Stimulated activated CD4-positive, alpha-beta T cell treated with anti-CD3 and anti-CD28 coated beads, Interleukin-12 subunit alpha, Interleukin-12 subunit beta, amount 100 ng/mL, for 48 hours (primary cell): ENCODE measurements at regions not wholly inside any gene's neighbourhood (a gene's known extent, or its start where the extent isn't known, plus 50 kb on each side); places are given as distances from the start of the nearest gene placed in this dataset.
"Not testable (repeated sequence)": the region's sequence is repeated elsewhere in the genome, so short reads cannot be mapped to it uniquely, and the experiment has no call there.

Experiments
- DNase-seq, 3 donors: peaks; one replicate each; pipeline ENCODE4 v3.0.0-alpha.2; 2020; ENCODE audit warnings: low read depth in 2 of 3, low spot score in 1 of 3

DNA sequence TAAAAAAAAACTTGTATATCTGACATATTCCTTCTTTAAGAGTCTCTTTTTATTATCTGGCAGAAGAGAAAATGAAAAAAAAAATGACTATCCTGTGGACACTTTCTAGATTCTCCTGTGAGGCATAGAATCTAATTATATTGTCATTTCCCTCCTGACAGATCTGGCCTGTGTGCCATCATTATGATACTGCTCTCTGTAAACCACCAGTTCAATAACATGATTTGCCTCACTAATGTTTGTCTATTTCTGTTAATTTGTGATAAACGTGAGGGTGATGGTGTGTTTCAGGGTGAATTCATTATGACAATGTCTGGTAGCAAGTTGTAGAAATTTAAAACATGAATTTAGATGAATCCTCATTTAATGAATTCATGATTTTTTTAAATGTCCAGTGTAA is 844.5 kb upstream of the ADGRB3 start:
- DNase-seq: no peak

DNA sequence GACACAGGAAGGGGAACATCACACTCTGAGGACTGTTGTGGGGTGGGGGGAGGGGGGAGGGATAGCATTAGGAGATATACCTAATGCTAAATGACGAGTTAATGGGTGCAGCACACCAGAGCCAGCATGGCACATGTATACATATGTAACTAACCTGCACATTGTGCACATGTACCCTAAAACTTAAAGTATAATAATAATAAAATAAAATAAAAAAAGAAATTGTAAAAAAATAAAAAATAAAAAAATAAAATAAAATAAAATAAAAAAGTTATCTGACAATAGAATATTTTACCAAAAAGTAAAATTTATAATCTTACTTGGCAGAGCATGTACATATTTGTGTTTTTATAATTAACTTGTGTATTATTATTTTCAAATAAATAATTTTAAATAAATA is 848.0 kb upstream of the ADGRB3 start:
- not testable (repeated sequence) for DNase-seq

DNA sequence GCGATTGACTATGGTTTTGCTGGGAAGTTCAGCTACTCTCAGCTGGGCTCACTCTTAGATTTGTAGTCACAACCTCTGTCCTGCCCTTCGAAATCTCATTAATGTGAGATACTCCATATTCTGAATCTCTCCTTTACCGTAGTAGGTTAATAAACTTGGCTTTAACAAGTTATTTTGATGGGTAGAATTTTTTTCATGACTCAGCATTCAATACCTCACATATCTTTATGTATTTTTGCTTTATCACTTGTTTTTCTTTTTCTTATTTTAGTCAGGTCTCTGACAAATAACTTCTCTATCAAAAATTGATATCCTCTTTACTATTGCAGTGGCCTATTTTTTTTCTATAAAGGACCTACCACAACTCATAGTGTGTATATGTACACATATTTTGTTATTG is 855.2 kb upstream of the ADGRB3 start:
- no peak for DNase-seq

DNA sequence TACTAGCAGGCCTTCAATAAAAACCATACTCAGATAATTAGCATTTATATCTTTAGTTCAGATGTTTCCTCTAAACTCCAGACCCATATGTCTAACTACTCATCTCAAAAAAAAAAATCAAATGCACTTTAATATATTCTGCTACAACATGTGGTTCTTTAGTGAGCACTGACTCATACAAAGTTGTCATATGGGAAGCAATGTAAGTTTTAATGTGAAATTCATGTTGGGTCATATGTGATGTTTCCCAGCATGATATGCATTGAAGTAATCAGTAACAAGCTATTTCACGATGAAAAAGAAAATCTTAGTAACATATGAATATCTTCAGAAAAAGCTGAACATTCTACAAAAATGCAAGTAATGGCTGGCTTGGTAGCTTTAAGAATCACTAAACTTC is 859.7 kb upstream of the ADGRB3 start:
- DNase-seq: no peak

DNA sequence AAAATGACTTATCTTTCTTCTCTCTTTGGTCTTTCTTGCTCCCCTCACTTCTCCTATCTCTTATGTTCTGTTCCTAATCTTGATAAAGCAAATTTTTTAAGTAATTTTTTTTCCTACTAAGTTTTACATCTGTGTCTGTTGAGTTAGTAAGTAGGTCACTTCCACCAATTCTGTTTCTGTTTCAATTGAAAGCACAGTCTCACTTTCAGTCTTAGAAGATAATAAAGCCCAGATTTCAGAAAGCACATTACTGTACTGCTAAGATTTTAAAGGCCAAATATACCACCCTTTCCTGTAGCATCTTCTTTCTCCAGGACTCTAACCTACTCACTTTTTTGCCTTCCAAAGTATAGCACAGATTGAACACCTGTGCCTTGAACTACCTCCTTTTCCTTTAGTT is 866.1 kb upstream of the ADGRB3 start:
- DNase-seq: no peak

DNA sequence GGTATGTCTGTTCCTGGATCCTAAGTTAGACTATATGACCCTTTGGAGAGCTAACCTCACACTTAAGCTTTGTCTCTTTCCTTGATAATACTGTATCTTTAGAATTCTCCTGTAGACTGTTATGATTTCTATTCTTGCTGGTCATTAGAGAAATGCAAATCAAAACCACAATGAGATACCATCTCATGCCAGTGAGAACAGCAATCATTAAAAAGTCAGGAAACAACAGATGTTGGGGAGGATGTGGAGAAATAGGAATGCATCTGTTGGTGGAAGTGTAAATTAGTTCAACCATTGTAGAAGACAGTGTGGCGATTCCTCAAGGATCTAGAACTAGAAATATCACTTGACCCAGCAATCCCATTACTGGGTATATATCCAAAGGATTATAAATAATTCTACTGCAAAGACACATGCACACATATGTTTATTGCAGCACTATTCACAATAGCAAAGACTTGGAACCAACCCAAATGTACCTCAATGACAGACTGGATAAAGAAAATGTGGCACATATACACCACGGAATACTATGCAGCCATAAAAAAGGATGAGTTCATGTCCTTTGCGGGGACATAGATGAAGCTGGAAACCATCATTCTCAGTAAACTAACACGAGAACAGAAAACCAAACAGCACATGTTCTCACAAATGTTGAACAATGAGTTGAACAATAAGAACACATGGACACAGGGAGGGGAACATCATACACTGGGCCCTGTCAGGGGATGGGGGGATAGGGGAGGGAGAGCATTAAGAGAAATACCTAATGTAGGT is 867.8 kb upstream of the ADGRB3 start:
- DNase-seq: not testable (repeated sequence)

DNA sequence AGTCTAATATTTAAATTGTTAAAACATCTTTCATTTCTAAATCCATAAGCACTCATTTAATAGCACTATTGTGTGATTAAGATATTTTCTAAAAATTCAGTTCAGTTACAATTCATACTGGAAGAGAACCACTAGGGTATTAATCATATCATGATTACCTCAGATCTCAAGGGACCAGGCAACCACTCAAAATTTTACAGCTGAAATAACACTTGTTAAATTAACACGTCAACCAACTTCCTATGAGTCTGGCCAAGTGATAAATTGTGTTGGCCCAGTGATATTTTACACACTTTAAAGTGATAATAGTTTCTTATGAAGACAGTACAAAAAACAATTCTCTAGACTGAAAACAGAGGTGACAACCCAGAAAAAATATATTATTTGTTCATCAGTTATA is 869.0 kb upstream of the ADGRB3 start:
- no peak for DNase-seq

DNA sequence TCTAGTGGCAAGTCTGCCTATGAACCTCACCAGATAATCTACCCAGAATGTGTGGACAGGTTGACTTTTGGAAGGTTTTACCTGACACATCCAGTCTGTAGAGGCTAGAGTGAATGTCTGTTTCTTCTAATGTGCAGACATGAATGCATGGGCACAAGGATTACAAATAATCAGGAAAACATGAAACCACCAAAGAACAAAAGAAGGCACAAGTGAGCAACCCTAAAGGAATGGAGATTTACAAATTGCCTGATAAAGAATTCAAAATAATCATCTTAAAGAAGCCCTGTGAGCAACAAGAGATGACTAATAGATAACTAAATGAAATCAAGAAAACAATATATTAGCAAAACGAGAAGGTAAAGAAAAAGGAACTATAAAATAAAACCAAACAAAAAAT is 876.1 kb upstream of the ADGRB3 start:
- no peak for DNase-seq

DNA sequence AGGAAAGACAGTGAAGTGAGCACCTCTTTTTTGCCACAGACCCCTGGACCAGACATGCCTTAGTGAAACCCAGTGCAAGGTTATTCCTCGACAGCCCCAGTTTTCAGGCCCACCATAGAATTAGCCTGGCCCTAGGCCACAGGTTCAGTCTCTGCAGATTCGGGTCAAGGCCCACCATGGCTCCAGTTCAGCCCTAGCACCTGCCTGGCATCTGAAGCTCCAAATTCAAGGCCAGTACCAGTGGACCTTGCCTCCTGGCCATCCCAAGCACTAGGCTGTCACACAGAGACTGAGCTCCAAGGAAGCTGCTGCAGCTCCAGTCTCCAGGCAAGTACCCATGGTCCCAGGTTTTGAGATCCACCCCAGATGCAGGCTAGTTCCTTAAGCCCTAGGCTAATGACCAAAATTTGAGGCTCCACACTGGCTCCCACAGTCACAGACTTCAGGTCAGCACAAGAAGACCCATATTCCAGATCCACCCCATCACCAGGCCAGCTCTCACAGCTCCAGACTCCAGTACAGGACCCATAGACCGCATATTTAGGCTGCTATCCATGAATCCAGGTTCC is 877.5 kb upstream of the ADGRB3 start:
- no peak for DNase-seq

DNA sequence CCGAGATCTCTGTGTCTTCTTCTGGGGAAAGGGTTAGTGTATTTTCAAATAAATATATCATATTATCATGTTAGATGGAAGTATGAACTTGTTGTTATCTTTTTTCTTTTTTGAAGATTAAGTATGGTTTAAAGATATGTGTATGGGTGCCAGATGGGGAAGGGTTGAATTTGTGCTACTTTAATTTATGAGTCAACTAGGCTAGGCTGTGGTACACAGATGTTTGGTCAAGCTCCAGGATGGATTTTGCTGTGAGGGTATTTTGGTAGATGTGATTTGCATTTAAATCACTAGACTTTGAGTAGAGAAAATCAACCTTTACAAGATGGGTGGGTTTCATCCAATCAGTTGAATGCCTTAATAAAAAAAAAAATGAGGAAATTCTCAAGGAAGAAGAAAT is 886.6 kb upstream of the ADGRB3 start:
- no peak for DNase-seq

DNA sequence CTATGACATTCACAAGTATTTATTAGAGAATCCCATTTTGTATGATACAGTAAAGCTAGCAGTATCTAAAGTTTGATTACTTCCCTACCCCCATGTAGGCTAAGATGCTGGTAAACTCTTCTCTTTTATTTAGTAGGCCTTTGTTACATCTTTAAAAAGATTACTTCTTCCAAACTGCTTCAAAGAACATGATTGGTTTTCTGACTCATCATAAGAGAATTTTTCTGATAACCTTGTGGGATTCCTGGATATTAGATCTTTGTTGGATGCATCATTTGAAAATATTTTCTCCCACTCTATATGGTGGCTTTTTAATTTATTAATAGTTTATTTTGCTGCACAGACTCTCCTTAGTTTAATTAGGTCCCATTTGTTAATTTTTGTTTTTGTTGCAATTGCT is 898.3 kb upstream of the ADGRB3 start:
- no peak for DNase-seq

DNA sequence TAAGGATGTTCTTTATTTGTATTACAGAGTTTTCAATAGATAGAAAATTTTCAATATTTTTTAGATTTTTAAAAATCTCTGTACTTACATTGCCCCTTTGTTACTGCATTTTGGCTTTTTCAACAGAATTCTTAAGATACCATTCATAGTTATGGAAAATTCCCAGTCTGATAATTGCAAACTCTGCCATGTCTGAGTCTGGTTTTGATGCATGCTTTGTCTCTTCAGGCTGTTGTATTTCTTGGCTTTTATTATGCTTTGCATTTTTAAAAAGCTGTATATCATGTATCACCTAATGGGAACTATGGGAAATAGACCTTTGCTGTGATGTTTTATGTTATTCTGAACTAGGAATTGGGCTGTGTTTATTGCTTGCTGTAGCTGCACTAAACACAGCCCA is 898.9 kb upstream of the ADGRB3 start:
- DNase-seq: no peak

DNA sequence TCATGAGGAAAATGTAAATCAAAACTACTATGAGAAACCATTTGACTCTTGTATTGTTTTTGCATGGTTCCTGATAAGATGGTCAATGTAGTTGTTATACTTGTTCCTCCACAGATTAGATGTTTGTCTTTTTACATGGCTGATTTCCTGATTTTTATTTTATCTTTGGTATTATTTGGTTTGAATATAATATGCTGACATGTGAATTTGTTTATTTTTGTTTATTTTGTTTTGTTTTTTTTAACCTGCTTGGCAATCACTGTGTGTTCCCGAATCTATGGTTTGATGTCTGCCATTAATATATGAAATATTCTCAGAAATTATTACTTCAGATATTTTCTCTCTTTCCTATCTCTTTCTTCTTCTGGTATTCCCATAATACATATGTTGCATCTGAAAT is 899.5 kb upstream of the ADGRB3 start:
- no peak for DNase-seq

DNA sequence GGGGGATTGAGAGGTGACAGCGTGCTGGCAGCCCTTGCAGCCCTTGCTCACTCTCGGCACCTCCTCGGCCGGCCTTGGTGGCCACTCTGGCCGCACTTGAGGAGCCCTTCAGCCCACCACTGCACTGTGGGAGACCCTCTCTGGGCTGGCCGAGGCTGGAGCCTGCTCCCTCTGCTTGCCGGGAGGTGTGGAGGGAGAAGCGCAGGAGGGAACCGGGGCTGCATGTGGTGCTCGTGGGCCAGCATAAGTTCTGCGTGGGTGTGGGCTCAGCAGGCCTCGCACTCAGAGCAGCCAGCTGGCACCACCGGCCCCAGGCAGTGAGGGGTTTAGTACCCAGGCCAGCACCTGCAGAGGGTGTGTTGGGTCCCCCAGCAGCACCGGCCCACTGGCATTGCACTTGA is 912.2 kb upstream of the ADGRB3 start:
- DNase-seq: no peak

DNA sequence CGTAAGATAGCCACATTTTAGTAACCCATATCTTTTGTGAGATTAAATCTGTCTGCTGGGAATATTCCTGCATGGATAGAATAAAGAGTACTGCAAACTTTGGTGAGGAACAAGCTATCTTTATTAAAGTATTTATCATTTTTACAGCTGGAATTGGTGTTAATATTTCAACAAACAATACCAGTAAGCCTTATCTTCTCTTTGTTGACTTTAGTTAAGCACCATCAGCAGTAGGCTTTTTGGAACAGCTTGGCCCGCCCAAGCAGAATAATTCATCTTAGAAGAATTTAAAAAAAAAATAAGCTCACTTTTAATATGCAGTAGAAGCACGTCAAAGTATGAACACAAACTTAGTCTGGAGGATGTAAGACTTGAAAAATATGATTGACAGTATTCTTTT is 917.8 kb upstream of the ADGRB3 start:
- DNase-seq: no peak

DNA sequence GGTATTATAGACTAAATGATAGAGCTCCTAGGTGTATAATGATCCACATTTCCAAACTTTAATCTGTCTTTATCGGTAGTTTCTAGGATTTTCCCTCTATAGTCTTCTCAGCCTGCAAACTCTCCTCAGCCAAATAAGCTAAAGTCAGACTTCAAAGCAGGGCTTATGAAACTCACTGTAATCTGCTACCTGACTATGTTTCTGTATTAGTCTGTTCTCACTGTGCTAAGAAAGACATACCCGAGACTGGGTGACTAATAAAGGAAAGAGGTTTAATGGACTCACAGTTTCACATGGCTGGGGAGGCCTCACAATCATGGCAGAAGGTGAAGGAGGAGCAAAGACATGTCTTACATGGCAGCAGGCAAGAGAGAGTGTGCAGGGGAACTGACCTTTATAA is 928.7 kb upstream of the ADGRB3 start:
- no peak for DNase-seq

DNA sequence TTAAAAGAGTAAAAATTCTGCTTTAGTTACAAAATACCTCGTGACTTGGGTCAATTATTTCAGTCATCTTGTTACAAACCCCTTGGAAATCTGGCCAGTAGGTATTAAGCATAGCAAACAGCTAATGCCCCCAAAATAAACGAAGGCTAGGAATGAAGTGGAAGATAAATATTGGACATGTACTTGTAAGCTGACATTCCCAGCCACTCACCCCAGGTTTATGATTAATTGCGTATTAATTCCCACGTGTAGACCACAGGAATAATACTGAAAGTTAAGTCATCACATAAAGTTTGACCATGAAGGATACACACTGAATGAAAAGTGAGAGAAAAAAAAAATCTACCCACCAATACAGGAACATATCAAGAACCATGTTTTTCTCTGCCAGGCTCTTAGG is 936.5 kb upstream of the ADGRB3 start:
- no peak for DNase-seq

DNA sequence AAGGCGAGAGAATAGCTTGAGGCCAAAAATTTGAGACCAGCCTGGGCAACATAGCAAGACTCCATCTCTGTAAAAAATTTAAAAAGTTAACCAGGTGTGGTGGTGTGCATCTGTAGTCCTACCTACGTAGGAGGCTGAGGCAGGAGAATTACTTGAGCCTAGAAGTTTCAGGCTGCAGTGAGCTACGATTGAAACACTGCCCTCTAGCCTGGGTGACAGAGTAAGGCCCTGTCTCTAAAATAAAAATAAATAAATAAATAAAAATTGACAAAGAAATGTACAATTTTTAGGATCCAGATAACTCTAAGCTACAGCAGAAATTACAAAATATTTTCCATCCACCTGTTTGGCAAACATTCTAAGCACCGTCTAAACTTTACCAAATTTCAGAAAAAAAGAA is 941.0 kb upstream of the ADGRB3 start:
- no peak for DNase-seq

DNA sequence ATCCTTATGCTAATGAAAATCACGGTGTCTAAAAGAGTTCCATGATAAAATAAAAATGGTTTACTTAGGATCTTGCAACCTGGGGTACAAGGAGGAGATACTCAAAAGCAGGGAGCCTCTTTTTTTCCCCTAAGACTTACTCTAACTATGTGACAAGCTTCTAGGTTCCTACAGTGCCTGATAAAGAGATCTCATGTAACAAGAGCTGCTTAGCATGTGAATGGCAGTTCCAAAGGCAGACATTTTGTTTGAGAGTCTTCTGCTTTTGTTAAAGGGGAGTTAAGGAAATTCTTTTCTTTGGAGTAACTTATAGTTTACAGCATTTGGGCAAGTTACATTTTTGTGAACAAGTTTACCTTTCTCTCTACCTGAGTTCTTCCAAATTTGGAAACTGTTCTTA is 945.8 kb upstream of the ADGRB3 start:
- DNase-seq: no peak

DNA sequence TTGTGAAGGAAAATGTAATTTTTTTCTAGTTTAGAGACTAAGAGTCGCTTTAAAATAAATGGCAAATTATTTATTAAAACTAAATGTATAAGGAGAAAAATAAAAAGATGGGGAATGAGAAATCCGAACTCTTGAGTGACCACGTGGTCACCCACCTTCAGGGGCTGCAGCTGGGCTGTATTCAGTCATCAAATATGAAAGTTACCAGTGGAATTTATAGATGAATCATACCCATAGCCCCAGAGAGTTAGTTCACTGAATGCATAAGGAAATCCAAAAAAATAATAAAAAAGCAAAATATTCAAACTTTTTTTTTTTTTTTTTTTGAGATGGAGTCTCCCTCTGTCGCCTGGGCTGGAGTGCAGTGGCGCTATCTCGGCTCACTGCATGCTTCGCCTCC is 947.7 kb upstream of the ADGRB3 start:
- DNase-seq: no peak

DNA sequence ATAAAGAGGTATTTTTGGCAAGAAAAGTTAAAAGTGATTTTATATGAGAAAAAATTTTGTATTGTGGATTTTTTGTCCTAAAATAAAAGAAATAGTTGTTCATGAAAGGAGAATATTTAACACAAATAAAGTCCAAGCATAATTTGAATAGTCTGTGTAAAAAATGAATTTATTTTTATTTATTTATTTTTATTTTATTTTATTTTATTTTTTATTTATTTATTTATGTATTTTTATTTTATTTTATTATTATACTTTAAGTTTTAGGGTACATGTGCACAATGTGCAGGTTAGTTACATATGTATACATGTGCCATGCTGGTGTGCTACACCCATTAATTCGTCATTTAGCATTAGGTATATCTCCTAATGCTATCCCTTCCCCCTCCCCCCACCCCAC is 948.9 kb upstream of the ADGRB3 start:
- not testable (repeated sequence) for DNase-seq

DNA sequence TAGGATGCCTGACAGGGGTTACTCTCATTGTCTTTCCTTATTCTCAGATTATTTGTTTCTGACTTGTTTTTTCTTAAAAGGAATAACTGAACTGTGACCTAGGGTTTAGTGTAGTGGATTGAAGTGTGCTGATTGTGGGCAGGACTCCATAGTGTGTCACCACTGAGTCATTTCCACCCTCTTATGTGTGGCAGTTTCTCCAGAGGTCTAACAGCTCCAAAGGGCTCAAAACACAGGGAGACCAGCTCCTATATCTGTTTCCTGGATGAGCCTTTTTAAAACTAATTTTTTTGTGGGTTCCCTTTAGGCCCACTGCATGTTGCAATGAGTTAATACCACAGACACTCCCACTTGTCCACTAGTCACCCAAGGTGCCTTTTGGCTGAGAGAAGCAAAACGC is 951.1 kb upstream of the ADGRB3 start:
- no peak for DNase-seq

DNA sequence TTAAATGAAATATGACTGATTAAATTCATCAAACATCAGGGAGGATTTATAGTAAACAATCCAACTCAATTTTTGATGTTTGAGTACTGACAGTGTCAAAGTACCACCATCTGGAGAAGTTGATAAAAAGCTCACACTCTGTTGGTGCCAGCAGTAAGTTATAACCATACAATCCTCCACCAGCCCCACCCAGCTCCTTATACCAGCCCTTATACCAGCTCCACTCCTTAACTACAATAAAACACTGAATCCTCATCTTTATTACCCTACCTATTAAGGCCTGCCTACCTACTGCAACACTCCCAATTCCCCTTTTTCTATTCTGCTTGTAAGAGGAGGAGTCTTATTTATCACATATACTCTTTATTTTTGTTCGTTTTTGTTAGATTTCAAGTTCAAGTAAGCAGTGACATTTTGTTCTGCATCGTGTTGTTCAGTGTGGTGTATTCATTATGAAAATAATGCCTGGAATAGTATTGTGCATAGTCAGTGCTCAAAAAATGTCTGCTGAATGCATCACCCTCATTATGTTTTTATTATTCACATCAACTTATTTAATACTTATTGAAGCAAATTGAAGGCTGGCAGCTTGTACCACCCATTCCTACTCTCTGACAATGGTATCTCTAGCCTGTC is 954.7 kb upstream of the ADGRB3 start:
- no peak for DNase-seq
